Left lung (tissue), 4 donors: ENCODE measurements at regions not wholly inside any gene's neighbourhood (a gene's known extent, or its start where the extent isn't known, plus 50 kb on each side); places are given as distances from the start of the nearest gene placed in this dataset.

Experiments used
- ATAC-seq: fragments of 200-7000 bp; cut with Tn5 transposase; one replicate; pipeline ENCODE4 v1.9.1; 2020; ENCODE audit warnings: moderate library complexity
- DNase-seq, 4 donors: peaks; one replicate each; pipeline ENCODE4 v3.0.0-alpha.2; 2013 to 2020
- H3K27ac ChIP-seq, 2 donors: fragments of 200-600 bp; sonication (generic) in 1 of 2; one replicate each; pipeline versions ENCODE4 v1.5.0 to v1.8.0; 2020 to 2021
- H3K27me3 ChIP-seq, 2 donors: fragments of 200-600 bp; sonication (generic) in 1 of 2; one replicate each; pipeline versions ENCODE4 v1.5.0 to v1.8.0; 2020 to 2021
- H3K36me3 ChIP-seq, 2 donors: fragments of 200-600 bp; sonication (generic) in 1 of 2; one replicate each; pipeline versions ENCODE4 v1.5.0 to v1.8.0; 2020 to 2021
- H3K4me1 ChIP-seq, 2 donors: fragments of 200-600 bp; one replicate each; pipeline ENCODE4 v1.8.0; 2021
- H3K4me3 ChIP-seq, 2 donors: fragments of 200-600 bp; sonication (generic) in 1 of 2; one replicate each; pipeline versions ENCODE4 v1.5.0 to v1.8.0; 2020 to 2021; ENCODE audit warnings: mild to moderate bottlenecking in 1 of 2
- H3K9me3 ChIP-seq, 2 donors: fragments of 200-600 bp; sonication (generic) in 1 of 2; one replicate each; pipeline versions ENCODE4 v1.5.0 to v1.8.0; 2020 to 2021
- CTCF ChIP-seq, 2 donors: fragments of 200-600 bp; sonication (generic) in 1 of 2; IDR thresholded peaks; one replicate each; pipeline versions ENCODE4 v1.5.0 to v1.8.0; 2021; ENCODE audit warnings: antibody characterized with exemption in 2 of 2
- intact Hi-C, 2 donors: fragments of 100-400 bp; cut with DNase I; formaldehyde crosslinking; loops; one replicate each; pipeline versions ENCODE4 v1.11.2 to v1.14.2; 2022
- donor health status: DM: no; HTN: yes; CAD: no.
- donor health status: DM: no; HTN: no; CAD: no.

GRCh38 chr18:64334748-64335147 is 185.9 kb upstream of the LINC00305 start:
- Histone ChIP-seq H3K36me3 (no peaks in the 10 kb centered on the region), H3K9me3 (no peaks in the 10 kb centered on the region), H3K4me3 (no peak overlapping the region), H3K27ac (no peak overlapping the region), H3K27me3 (no peaks in the 10 kb centered on the region), H3K4me1 (no peaks in the 10 kb centered on the region)
- DNase-seq (no peak), ATAC-seq (no peak)
- intact Hi-C loops: no loop called here
- TF ChIP-seq CTCF (IDR thresholded peaks at IDR 0.05): no peak

- Histone ChIP-seq H3K4me1 (no peaks in the 10 kb centered on the region), H3K27me3 (no peaks in the 10 kb centered on the region), H3K4me3 (no peak overlapping the region), H3K9me3 (no peaks in the 10 kb centered on the region), H3K27ac (no peak overlapping the region), H3K36me3 (no peaks in the 10 kb centered on the region)
- no peak for TF ChIP-seq CTCF (IDR thresholded peaks at IDR 0.05)
- ATAC-seq (no peak), DNase-seq (no peak)
- intact Hi-C loops: no loop called here
Measured at GRCh38 chr18:64333584-64333983, 184.7 kb upstream of the LINC00305 start.

- Histone ChIP-seq H3K9me3 (no peaks in the 10 kb centered on the region), H3K36me3 (no peaks in the 10 kb centered on the region), H3K27me3 (no peaks in the 10 kb centered on the region), H3K27ac (peak overlapping the region in 1 of 2 donors; percentile 2), H3K4me3 (no peak overlapping the region), H3K4me1 (no peaks in the 10 kb centered on the region)
- no peak for TF ChIP-seq CTCF (IDR thresholded peaks at IDR 0.05)
- no peak for ATAC-seq
- intact Hi-C loops: no loop called here
- no peak for DNase-seq
Measured at GRCh38 chr18:64332835-64333234, 183.9 kb upstream of the LINC00305 start.

GRCh38 chr18:64331419-64331818 is 182.5 kb upstream of the LINC00305 start:
- intact Hi-C loops: no loop called here
- Histone ChIP-seq H3K27ac (no peak overlapping the region), H3K27me3 (no peaks in the 10 kb centered on the region), H3K9me3 (no peaks in the 10 kb centered on the region), H3K36me3 (no peaks in the 10 kb centered on the region), H3K4me1 (no peaks in the 10 kb centered on the region), H3K4me3 (no peak overlapping the region)
- no peak for TF ChIP-seq CTCF (IDR thresholded peaks at IDR 0.05)
- ATAC-seq (no peak), DNase-seq (no peak)

- Histone ChIP-seq H3K36me3 (no peaks in the 10 kb centered on the region), H3K4me3 (no peak overlapping the region), H3K4me1 (no peaks in the 10 kb centered on the region), H3K27me3 (no peaks in the 10 kb centered on the region), H3K9me3 (no peaks in the 10 kb centered on the region), H3K27ac (no peak overlapping the region)
- no peak for ATAC-seq
- no peak for DNase-seq
- TF ChIP-seq CTCF (IDR thresholded peaks at IDR 0.05): no peak
- intact Hi-C loops: no loop called here
Measured at GRCh38 chr18:64330931-64331330, 182.0 kb upstream of the LINC00305 start.
